ENCODE measurements at regions not wholly inside any gene's neighbourhood (a gene's known extent, or its start where the extent isn't known, plus 50 kb on each side); places are given as distances from the start of the nearest gene placed in this dataset.

DNA sequence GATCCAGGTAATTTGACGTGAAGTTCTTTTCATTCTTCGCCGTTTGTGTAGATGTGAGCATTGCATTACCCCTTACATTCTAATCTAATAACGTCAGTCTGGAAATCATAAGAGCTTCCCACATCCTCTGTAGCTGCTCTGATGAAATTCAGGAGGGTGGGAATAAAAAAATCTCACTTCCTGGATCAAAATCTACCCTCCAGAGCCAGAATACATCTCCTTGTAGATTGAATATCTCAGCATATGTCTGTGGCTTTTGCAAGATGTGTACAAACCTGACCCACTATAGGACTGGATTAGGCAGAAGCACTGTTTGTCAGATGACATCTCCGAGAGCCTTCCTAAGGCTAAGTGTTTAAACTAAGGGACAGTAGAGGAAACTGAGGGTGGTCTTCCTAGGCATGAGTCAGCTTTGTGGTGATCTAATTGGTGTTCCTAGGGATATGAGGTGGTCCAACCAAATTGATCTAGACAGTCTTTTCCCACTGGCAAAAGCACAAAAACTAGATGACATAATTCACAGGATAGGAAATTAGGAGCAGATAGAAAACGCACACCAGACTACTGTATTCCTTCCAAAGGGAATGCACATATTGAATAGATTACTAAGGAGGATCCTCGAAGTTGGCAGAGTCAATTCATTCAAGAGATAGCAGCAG is 216.3 kb upstream of the LRTM1 start:
- TF ChIP-seq CTCF (IDR thresholded peaks at IDR 0.05) (no peak), POLR2A (IDR thresholded peaks at IDR 0.05) (no peak)
